MG63 (cell line): ENCODE measurements at regions not wholly inside any gene's neighbourhood (a gene's known extent, or its start where the extent isn't known, plus 50 kb on each side); places are given as distances from the start of the nearest gene placed in this dataset.
"Not testable (repeated sequence)": the region's sequence is repeated elsewhere in the genome, so short reads cannot be mapped to it uniquely, and the experiment has no call there.

ENCODE experiments used
- DNase-seq: peaks from one replicate; pipeline ENCODE4 v3.0.0-alpha.2; 2020
- H3K27me3 ChIP-seq: fragments of 250-450 bp; sonication (Bioruptor Pico); 2 replicates; pipeline ENCODE4 v1.5.1; 2020; ENCODE audit warnings: mild to moderate bottlenecking, moderate library complexity
- H3K36me3 ChIP-seq: fragments of 250-450 bp; sonication (Bioruptor Pico); 2 replicates; pipeline ENCODE4 v1.5.1; 2020; ENCODE audit warnings: mild to moderate bottlenecking, moderate library complexity
- H3K4me3 ChIP-seq: fragments of 250-450 bp; sonication (Bioruptor Pico); 2 replicates; pipeline ENCODE4 v1.5.1; 2020; ENCODE audit warnings: mild to moderate bottlenecking, moderate library complexity
- H3K9me3 ChIP-seq: fragments of 250-450 bp; sonication (Bioruptor Pico); 2 replicates; pipeline ENCODE4 v1.5.1; 2020; ENCODE audit warnings: mild to moderate bottlenecking, moderate library complexity

GRCh38 chr5:2157372-2157771 lies 274.6 kb upstream of the IRX4 start:
- no peak overlapping the region for H3K4me3 ChIP-seq
- H3K9me3 ChIP-seq: no peaks in the 10 kb centered on the region
- H3K27me3 ChIP-seq: no peaks in the 10 kb centered on the region; the same call in 1 of the 2 replicates
- no peaks in the 10 kb centered on the region for H3K36me3 ChIP-seq
- DNase-seq: no peak

- no peaks in the 10 kb centered on the region for H3K36me3 ChIP-seq
- H3K9me3 ChIP-seq: no peaks in the 10 kb centered on the region
- no peak overlapping the region for H3K4me3 ChIP-seq
- DNase-seq: no peak
- H3K27me3 ChIP-seq: no peaks in the 10 kb centered on the region; the same call in 1 of the 2 replicates
Measured at GRCh38 chr5:2156358-2157059, 273.8 kb upstream of the IRX4 start.

GRCh38 chr5:2155556-2155955 lies 272.8 kb upstream of the IRX4 start:
- Histone ChIP-seq H3K36me3 (no peaks in the 10 kb centered on the region), H3K4me3 (no peak overlapping the region), H3K27me3 (no peaks in the 10 kb centered on the region; the same call in 1 of the 2 replicates), H3K9me3 (no peaks in the 10 kb centered on the region)
- DNase-seq: no peak

GRCh38 chr5:2153802-2154201 lies 271.1 kb upstream of the IRX4 start:
- no peak for DNase-seq
- no peak overlapping the region for H3K4me3 ChIP-seq

GRCh38 chr5:2153350-2153749 lies 270.6 kb upstream of the IRX4 start:
- DNase-seq: no peak
- H3K27me3 ChIP-seq: no peaks in the 10 kb centered on the region; the same call in 1 of the 2 replicates
- no peaks in the 10 kb centered on the region for H3K36me3 ChIP-seq

More at GRCh38 chr5:2153802-2154201, 271.1 kb upstream of the IRX4 start:
- no peaks in the 10 kb centered on the region for H3K9me3 ChIP-seq
- no peaks in the 10 kb centered on the region for H3K36me3 ChIP-seq
- no peaks in the 10 kb centered on the region; the same call in 1 of the 2 replicates for H3K27me3 ChIP-seq

GRCh38 chr5:2151301-2151888 lies 268.7 kb upstream of the IRX4 start:
- H3K36me3 ChIP-seq, H3K27me3 ChIP-seq, H3K9me3 ChIP-seq, H3K4me3 ChIP-seq: not testable (repeated sequence)
- peak; percentile 40 for DNase-seq

More at GRCh38 chr5:2153350-2153749, 270.6 kb upstream of the IRX4 start:
- Histone ChIP-seq H3K9me3 (no peaks in the 10 kb centered on the region), H3K4me3 (no peak overlapping the region)

GRCh38 chr5:2149195-2149539 lies 266.4 kb upstream of the IRX4 start:
- peaks cover 9% of the 10 kb centered on the region for H3K9me3 ChIP-seq
- H3K36me3 ChIP-seq: no peaks in the 10 kb centered on the region
- peak overlapping the region; percentile 3; the same call in 1 of the 2 replicates for H3K4me3 ChIP-seq
- H3K27me3 ChIP-seq: peaks cover 4% of the 10 kb centered on the region
- DNase-seq: peak; percentile 95

- DNase-seq: peak; percentile 52
- peaks cover 8% of the 10 kb centered on the region for H3K27me3 ChIP-seq
Measured at GRCh38 chr5:2148312-2149194, 265.8 kb upstream of the IRX4 start.

GRCh38 chr5:2147504-2148311 lies 265.0 kb upstream of the IRX4 start:
- Histone ChIP-seq H3K27me3 (peaks cover 12% of the 10 kb centered on the region), H3K4me3 (no peak overlapping the region), H3K9me3 (peaks cover 13% of the 10 kb centered on the region), H3K36me3 (no peaks in the 10 kb centered on the region)
- DNase-seq: no peak

More at GRCh38 chr5:2148312-2149194, 265.8 kb upstream of the IRX4 start:
- Histone ChIP-seq H3K9me3 (peaks cover 13% of the 10 kb centered on the region), H3K36me3 (no peaks in the 10 kb centered on the region), H3K4me3 (peak overlapping the region; percentile 3; the same call in 1 of the 2 replicates)

- Histone ChIP-seq H3K36me3 (no peaks in the 10 kb centered on the region), H3K9me3 (peaks cover 13% of the 10 kb centered on the region), H3K27me3 (peaks cover 19% of the 10 kb centered on the region), H3K4me3 (no peak overlapping the region)
- DNase-seq: no peak
Measured at GRCh38 chr5:2143646-2144353, 261.1 kb upstream of the IRX4 start.

GRCh38 chr5:2143088-2143487 lies 260.4 kb upstream of the IRX4 start:
- Histone ChIP-seq H3K4me3 (no peak overlapping the region), H3K27me3 (peaks cover 19% of the 10 kb centered on the region), H3K9me3 (peaks cover 13% of the 10 kb centered on the region), H3K36me3 (no peaks in the 10 kb centered on the region)
- DNase-seq: no peak

GRCh38 chr5:2142456-2142954 lies 259.8 kb upstream of the IRX4 start:
- peak overlapping the region; percentile 3 for H3K4me3 ChIP-seq
- no peak for DNase-seq
- H3K27me3 ChIP-seq: peaks cover 19% of the 10 kb centered on the region
- no peaks in the 10 kb centered on the region for H3K36me3 ChIP-seq
- peaks cover 13% of the 10 kb centered on the region for H3K9me3 ChIP-seq

- peaks cover 13% of the 10 kb centered on the region for H3K9me3 ChIP-seq
- no peak for DNase-seq
- H3K4me3 ChIP-seq: no peak overlapping the region
- peaks cover 19% of the 10 kb centered on the region for H3K27me3 ChIP-seq
- H3K36me3 ChIP-seq: no peaks in the 10 kb centered on the region
Measured at GRCh38 chr5:2141254-2142000, 258.7 kb upstream of the IRX4 start.

- Histone ChIP-seq H3K27me3 (peaks cover 19% of the 10 kb centered on the region), H3K36me3 (no peaks in the 10 kb centered on the region), H3K9me3 (peaks cover 13% of the 10 kb centered on the region), H3K4me3 (no peak overlapping the region)
- DNase-seq: no peak
Measured at GRCh38 chr5:2140501-2141175, 257.9 kb upstream of the IRX4 start.

- DNase-seq: no peak
Measured at GRCh38 chr5:2139478-2139877, 256.8 kb upstream of the IRX4 start.

More at GRCh38 chr5:2139478-2139877, 256.8 kb upstream of the IRX4 start:
- H3K9me3 ChIP-seq: peaks cover 7% of the 10 kb centered on the region; the same call in 1 of the 2 replicates
- H3K36me3 ChIP-seq: no peaks in the 10 kb centered on the region; the same call in 1 of the 2 replicates
- no peak overlapping the region for H3K4me3 ChIP-seq
- peaks cover 18% of the 10 kb centered on the region for H3K27me3 ChIP-seq
